Ectodermal cell (in vitro differentiated cells): ENCODE measurements at regions not wholly inside any gene's neighbourhood (a gene's known extent, or its start where the extent isn't known, plus 50 kb on each side); places are given as distances from the start of the nearest gene placed in this dataset.
"Not testable (repeated sequence)": the region's sequence is repeated elsewhere in the genome, so short reads cannot be mapped to it uniquely, and the experiment has no call there.

Experiments
- H3K27ac ChIP-seq: 2 replicates; pipeline ENCODE4 v1.7.0; 2013; ENCODE audit warnings: mild to moderate bottlenecking, low read depth, low read length; ENCODE audit not compliant: insufficient read depth, poor library complexity, severe bottlenecking
- H3K27me3 ChIP-seq: 2 replicates; pipeline ENCODE4 v1.7.0; 2013; ENCODE audit warnings: mild to moderate bottlenecking, low read length; ENCODE audit not compliant: insufficient read depth, control insufficient read depth, poor library complexity, severe bottlenecking
- H3K36me3 ChIP-seq: one replicate; pipeline ENCODE4 v1.7.0; 2013; ENCODE audit warnings: low read length; ENCODE audit not compliant: control insufficient read depth, insufficient read depth
- H3K4me1 ChIP-seq: one replicate; pipeline ENCODE4 v1.7.0; 2013; ENCODE audit warnings: low read length; ENCODE audit not compliant: control insufficient read depth, insufficient read depth
- H3K4me3 ChIP-seq: 2 replicates; pipeline ENCODE4 v1.7.0; 2013; ENCODE audit warnings: low read depth, low read length, control low read depth; ENCODE audit not compliant: insufficient read depth
- H3K9me3 ChIP-seq: 2 replicates; pipeline ENCODE4 v1.7.0; 2013; ENCODE audit warnings: mild to moderate bottlenecking, low read length, moderate library complexity; ENCODE audit not compliant: control insufficient read depth
- WGBS, 2 experiments: methylation state at CpG; one replicate each; pipeline ENCODE4 v1.1.7; 2013; ENCODE audit warnings: missing lambda C conversion rate in 2 of 2; 5-methylcytosine and 5-hydroxymethylcytosine counted together

DNA sequence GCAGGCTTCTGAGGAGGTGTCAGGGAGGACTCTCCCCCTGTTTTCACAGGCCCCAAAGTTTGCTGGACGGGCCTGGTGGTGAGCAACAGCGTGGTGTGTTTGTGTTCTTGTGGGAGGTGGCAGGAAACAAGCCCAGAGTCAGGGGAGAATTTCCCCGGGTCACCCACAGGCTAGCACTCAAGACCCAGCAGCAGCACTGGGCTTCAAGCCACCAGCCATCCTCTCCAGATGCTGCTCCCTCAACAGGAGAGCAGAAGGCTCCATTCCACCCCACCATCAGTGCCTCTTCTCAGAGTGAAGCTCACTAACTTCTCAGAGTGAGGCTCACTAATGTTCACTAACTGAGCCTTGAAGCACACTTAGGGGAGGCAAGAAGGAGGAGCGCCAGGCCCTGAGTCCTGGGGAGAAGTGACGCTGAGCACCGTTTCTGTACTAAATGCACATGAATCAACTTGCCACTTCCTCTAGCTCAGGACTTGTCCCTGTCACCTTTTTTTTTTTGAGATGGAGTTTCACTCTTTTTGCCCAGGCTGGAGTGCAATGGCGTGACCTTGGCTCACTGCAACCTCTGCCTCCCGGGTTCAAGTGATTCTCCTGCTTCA lies 182.2 kb downstream of the NRN1 start:
- H3K36me3 ChIP-seq, H3K9me3 ChIP-seq, H3K27me3 ChIP-seq, H3K4me3 ChIP-seq, H3K27ac ChIP-seq, H3K4me1 ChIP-seq: not testable (repeated sequence)
- 89 to 93% methylated on average over 8 of the region's 8 CpGs for WGBS, 2 experiments
